HCT116 (cell line): ENCODE measurements at regions not wholly inside any gene's neighbourhood (a gene's known extent, or its start where the extent isn't known, plus 50 kb on each side); places are given as distances from the start of the nearest gene placed in this dataset.

Experiments
- ATAC-seq: fragments of 200-7000 bp; cut with Tn5 transposase; 2 replicates; pipeline ENCODE4 v1.9.1; 2020; ENCODE audit warnings: mild to moderate bottlenecking, moderate library complexity
- BruUV-seq: library from RNA; stranded (reverse); fragments of 400-500 nt; replicated peaks from 2 replicates; lab custom pipeline; 2021; lab: Mats Ljungman, UMichigan
- CTCF ChIA-PET: fragments of 300-600 bp; sonication (Branson Sonifier 250); formaldehyde crosslinking; loops from one replicate; lab custom pipeline; 2021; ENCODE audit warnings: antibody characterized with exemption; lab: Charles Lee
- POLR2A ChIA-PET: fragments of 300-600, 350-600 bp; sonication (Branson Sonifier 250); formaldehyde crosslinking; loops from one replicate; lab custom pipeline; 2021; ENCODE audit warnings: antibody characterized with exemption; lab: Charles Lee
- RAD21 ChIA-PET, 2 experiments: fragments of 300-600 bp; sonication (Branson Sonifier 250); formaldehyde crosslinking; loops; one replicate each; lab custom pipeline; 2023; ENCODE audit warnings: low total read pairs in 2 of 2; ENCODE audit not compliant: uncharacterized antibody in 2 of 2, unreplicated experiment in 2 of 2, low non-redundant PET in 1 of 2; lab: Charles Lee
- DNase-seq: peaks from one replicate; pipeline ENCODE4 v3.0.0-alpha.2; 2010; ENCODE audit warnings: low read depth, low spot score
- H2AFZ ChIP-seq: fragments of 200-600 bp; shearing (Covaris generic), sonication (generic); 2 replicates; pipeline ENCODE4 v1.6.1; 2017; ENCODE audit warnings: low read depth, mixed run types, mixed read lengths, antibody characterized with exemption, low read length; ENCODE audit not compliant: poor library complexity, severe bottlenecking
- H3K27ac ChIP-seq: 2 replicates; pipeline ENCODE4 v1.5.1; 2012; ENCODE audit warnings: low read depth, low read length
- H3K27me3 ChIP-seq: fragments of 200-600 bp; sonication (generic); 2 replicates; pipeline ENCODE4 v1.6.1; 2016; ENCODE audit warnings: mixed run types, low read length, mixed read lengths; ENCODE audit not compliant: insufficient read depth
- H3K36me3 ChIP-seq, 2 experiments: fragments of 200-500 bp in 1 of 2; fragments of 200-600 bp in 1 of 2; sonication (Bioruptor generic) in 1 of 2; sonication (generic) in 1 of 2; 2 replicates each; pipeline versions ENCODE4 v1.5.1 to v1.6.1; 2014 to 2016; ENCODE audit warnings: low read length in 2 of 2, inconsistent platforms in 1 of 2, mixed read lengths in 1 of 2, mixed run types in 1 of 2; ENCODE audit not compliant: insufficient read depth in 2 of 2, control insufficient read depth in 1 of 2
- H3K4me1 ChIP-seq, 2 experiments: fragments of 200-600 bp in 1 of 2; sonication (generic) in 1 of 2; 2 replicates each; pipeline versions ENCODE4 v1.5.1 to v1.6.1; 2012 to 2017; ENCODE audit warnings: low read length in 2 of 2, inconsistent platforms in 1 of 2, mild to moderate bottlenecking in 1 of 2, mixed read lengths in 1 of 2, mixed run types in 1 of 2, moderate library complexity in 1 of 2; ENCODE audit not compliant: insufficient read depth in 2 of 2, control insufficient read depth in 1 of 2
- H3K4me2 ChIP-seq: fragments of 200-600 bp; sonication (generic); 2 replicates; pipeline ENCODE4 v1.6.1; 2017; ENCODE audit warnings: mixed run types, low read length, mixed read lengths
- H3K4me3 ChIP-seq, 2 experiments: fragments of 200-600 bp in 1 of 2; sonication (generic) in 1 of 2; replicated peaks in 1 of 2; 2 replicates each; pipeline ENCODE4 v1.5.1; 2011 to 2016; ENCODE audit warnings: low read length in 2 of 2, control low read depth in 1 of 2, low read depth in 1 of 2, mild to moderate bottlenecking in 1 of 2, mixed read lengths in 1 of 2, mixed run types in 1 of 2
- H3K79me2 ChIP-seq: fragments of 200-600 bp; sonication (generic); 2 replicates; pipeline ENCODE4 v1.6.1; 2017; ENCODE audit warnings: mild to moderate bottlenecking, mixed run types, low read length, moderate library complexity, mixed read lengths; ENCODE audit not compliant: insufficient read depth
- H3K9ac ChIP-seq: fragments of 200-600 bp; sonication (generic); 2 replicates; pipeline ENCODE4 v1.6.1; 2016; ENCODE audit warnings: low read length, mixed read lengths
- H3K9me2 ChIP-seq: fragments of 200-600 bp; sonication (generic), shearing (Covaris generic); 2 replicates; pipeline ENCODE4 v1.6.1; 2017; ENCODE audit warnings: mixed run types, mild to moderate bottlenecking, moderate library complexity; ENCODE audit not compliant: insufficient read depth
- H3K9me3 ChIP-seq, 2 experiments: fragments of 200-500 bp in 1 of 2; fragments of 200-600 bp in 1 of 2; sonication (Bioruptor generic) in 1 of 2; sonication (generic) in 1 of 2; 2 replicates each; pipeline ENCODE4 v1.6.1; 2014 to 2017; ENCODE audit warnings: low read length in 2 of 2, mixed read lengths in 2 of 2, inconsistent platforms in 1 of 2, low read depth in 1 of 2, mild to moderate bottlenecking in 1 of 2, mixed run types in 1 of 2, moderate library complexity in 1 of 2; ENCODE audit not compliant: control insufficient read depth in 1 of 2, insufficient read depth in 1 of 2
- H4K20me1 ChIP-seq: fragments of 200-600 bp; sonication (generic), shearing (Covaris generic); 2 replicates; pipeline ENCODE4 v1.6.1; 2017; ENCODE audit warnings: mixed run types, mild to moderate bottlenecking, moderate library complexity; ENCODE audit not compliant: insufficient read depth
- ATF3 ChIP-seq: IDR thresholded peaks from 2 replicates; pipeline ENCODE4 v1.6.1; 2012
- CEBPB ChIP-seq: IDR thresholded peaks from 2 replicates; pipeline ENCODE4 v1.6.1; 2012; ENCODE audit warnings: low read depth
- EGR1 ChIP-seq: IDR thresholded peaks from 2 replicates; pipeline ENCODE4 v1.6.1; 2012; ENCODE audit warnings: low read depth
- ELF1 ChIP-seq: IDR thresholded peaks from 2 replicates; pipeline ENCODE4 v1.6.1; 2012; ENCODE audit warnings: low read depth, borderline replicate concordance
- EZH2 ChIP-seq: fragments of 200-600 bp; sonication (generic); IDR thresholded peaks from 2 replicates; pipeline ENCODE4 v1.6.1; 2017; ENCODE audit warnings: antibody characterized with exemption, mixed run types
- EZH2phosphoT487 ChIP-seq: fragments of 200-600 bp; IDR thresholded peaks from 2 replicates; pipeline ENCODE4 v1.6.1; 2018; ENCODE audit warnings: antibody characterized with exemption, borderline replicate concordance
- JUND ChIP-seq: IDR thresholded peaks from 2 replicates; pipeline ENCODE4 v1.6.1; 2012
- POLR2A ChIP-seq: IDR thresholded peaks from 2 replicates; pipeline ENCODE4 v1.7.0; 2011; ENCODE audit warnings: borderline replicate concordance; ENCODE audit not compliant: insufficient read depth, insufficient read length; ENCODE audit errors: extremely low read depth
- POLR2AphosphoS5 ChIP-seq: IDR thresholded peaks from 2 replicates; pipeline ENCODE4 v1.6.1; 2011; ENCODE audit warnings: mild to moderate bottlenecking, low read depth, low read length, moderate library complexity
- SIN3A ChIP-seq: IDR thresholded peaks from 2 replicates; pipeline ENCODE4 v1.6.1; 2012; ENCODE audit warnings: low read depth
- SRF ChIP-seq: IDR thresholded peaks from 2 replicates; pipeline ENCODE4 v1.6.1; 2012; ENCODE audit warnings: low read depth
- TCF7L2 ChIP-seq: IDR thresholded peaks from 2 replicates; pipeline ENCODE4 v1.7.0; 2011; ENCODE audit warnings: borderline replicate concordance, inconsistent platforms; ENCODE audit not compliant: insufficient read depth, insufficient read length; ENCODE audit errors: extremely low read depth
- YY1 ChIP-seq: IDR thresholded peaks from 2 replicates; pipeline ENCODE4 v1.6.1; 2011; ENCODE audit warnings: low read length, low read depth, moderate library complexity, mild to moderate bottlenecking; ENCODE audit not compliant: insufficient replicate concordance; ENCODE audit errors: extremely low read depth
- ZNF274 ChIP-seq: fragments of 200-500 bp; sonication (Bioruptor generic); IDR thresholded peaks from 2 replicates; pipeline ENCODE4 v1.6.1; 2014; ENCODE audit warnings: mild to moderate bottlenecking, low read depth, low read length, inconsistent platforms
- intact Hi-C: fragments of 100-400 bp; cut with micrococcal nuclease; formaldehyde crosslinking; loops from 2 replicates; pipeline ENCODE4 v1.10.0; 2022
- TF ChIP-seq, protein P1 (sequence below), 3 experiments: fragments of 200-600 bp in 1 of 3; sonication (generic) in 1 of 3; IDR thresholded peaks in 2 of 3; conservative IDR thresholded peaks in 1 of 3; 2 replicates each; pipeline ENCODE4 v1.5.1; 2012 to 2017; ENCODE audit warnings: low read depth in 2 of 3, low read length in 2 of 3, antibody characterized with exemption in 1 of 3, borderline replicate concordance in 1 of 3, control low read depth in 1 of 3, mild to moderate bottlenecking in 1 of 3, mixed read lengths in 1 of 3, mixed run types in 1 of 3, moderate library complexity in 1 of 3; ENCODE audit not compliant: insufficient read depth in 1 of 3
- TF ChIP-seq, protein P2 (sequence below): IDR thresholded peaks from 2 replicates; pipeline ENCODE4 v1.6.1; 2012; ENCODE audit warnings: low read depth

- TF ChIP-seq, protein P1, sequence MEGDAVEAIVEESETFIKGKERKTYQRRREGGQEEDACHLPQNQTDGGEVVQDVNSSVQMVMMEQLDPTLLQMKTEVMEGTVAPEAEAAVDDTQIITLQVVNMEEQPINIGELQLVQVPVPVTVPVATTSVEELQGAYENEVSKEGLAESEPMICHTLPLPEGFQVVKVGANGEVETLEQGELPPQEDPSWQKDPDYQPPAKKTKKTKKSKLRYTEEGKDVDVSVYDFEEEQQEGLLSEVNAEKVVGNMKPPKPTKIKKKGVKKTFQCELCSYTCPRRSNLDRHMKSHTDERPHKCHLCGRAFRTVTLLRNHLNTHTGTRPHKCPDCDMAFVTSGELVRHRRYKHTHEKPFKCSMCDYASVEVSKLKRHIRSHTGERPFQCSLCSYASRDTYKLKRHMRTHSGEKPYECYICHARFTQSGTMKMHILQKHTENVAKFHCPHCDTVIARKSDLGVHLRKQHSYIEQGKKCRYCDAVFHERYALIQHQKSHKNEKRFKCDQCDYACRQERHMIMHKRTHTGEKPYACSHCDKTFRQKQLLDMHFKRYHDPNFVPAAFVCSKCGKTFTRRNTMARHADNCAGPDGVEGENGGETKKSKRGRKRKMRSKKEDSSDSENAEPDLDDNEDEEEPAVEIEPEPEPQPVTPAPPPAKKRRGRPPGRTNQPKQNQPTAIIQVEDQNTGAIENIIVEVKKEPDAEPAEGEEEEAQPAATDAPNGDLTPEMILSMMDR (IDR thresholded peaks at IDR 0.05 in 2 of 3, conservative IDR thresholded peaks at IDR 0.05 in 1 of 3; ENCODE audit: borderline replicate concordance in 1 of 3, insufficient read depth in 1 of 3, low read depth in 2 of 3, low read length in 2 of 3) = no peak
- TF ChIP-seq, all 23 proteins: peak for 0
Measured at GRCh38 chr7:41162612-41163011, 540.3 kb downstream of the INHBA start (continued).

DNA sequence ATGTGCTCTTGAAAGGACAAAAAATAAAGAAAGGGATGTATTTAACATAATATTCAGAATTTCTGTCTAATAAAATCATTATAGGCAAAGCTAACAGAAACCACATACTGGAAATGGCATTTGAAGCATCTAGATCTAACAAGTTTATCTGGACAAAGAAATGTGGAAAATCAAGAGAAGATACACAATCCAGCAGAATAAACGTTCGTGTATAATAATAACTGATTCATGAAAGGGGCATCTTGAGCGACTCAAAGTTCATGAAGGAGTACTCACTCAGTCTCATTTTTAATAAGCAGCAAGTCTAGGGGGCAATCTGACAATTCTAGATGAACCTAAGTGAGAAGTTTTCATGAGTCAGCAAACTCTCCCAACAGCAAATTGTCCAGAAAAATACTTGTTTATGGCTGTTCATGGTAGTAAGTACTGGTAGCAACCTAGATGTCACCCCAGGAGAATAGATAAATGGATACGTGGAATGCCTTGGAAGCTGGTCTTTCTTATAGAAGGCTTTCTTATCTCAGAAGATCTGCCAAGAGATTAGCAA is 541.8 kb downstream of the INHBA start:
- intact Hi-C loops = no loop called here
- POLR2A ChIA-PET = no interaction called here
- Histone ChIP-seq H3K4me1 (no peaks in the 10 kb centered on the region), H3K9me3 (no peaks in the 10 kb centered on the region), H3K9ac (no peak overlapping the region), H3K27ac (no peak overlapping the region), H3K36me3 (no peaks in the 10 kb centered on the region), H2AFZ (no peak overlapping the region), H3K4me3 (no peak overlapping the region), H3K9me2 (no peaks in the 10 kb centered on the region), H4K20me1 (no peaks in the 10 kb centered on the region), H3K27me3 (no peaks in the 10 kb centered on the region), H3K79me2 (no peaks in the 10 kb centered on the region), H3K4me2 (no peak overlapping the region)
- DNase-seq = no peak
- RAD21 ChIA-PET = no interaction called here
- no peak for ATAC-seq
- BruUV-seq = no TSS peak
- CTCF ChIA-PET = no interaction called here
- TF ChIP-seq ZNF274 = no peak
- no peak for TF ChIP-seq TCF7L2
- TF ChIP-seq SRF = no peak
- TF ChIP-seq, protein P2, sequence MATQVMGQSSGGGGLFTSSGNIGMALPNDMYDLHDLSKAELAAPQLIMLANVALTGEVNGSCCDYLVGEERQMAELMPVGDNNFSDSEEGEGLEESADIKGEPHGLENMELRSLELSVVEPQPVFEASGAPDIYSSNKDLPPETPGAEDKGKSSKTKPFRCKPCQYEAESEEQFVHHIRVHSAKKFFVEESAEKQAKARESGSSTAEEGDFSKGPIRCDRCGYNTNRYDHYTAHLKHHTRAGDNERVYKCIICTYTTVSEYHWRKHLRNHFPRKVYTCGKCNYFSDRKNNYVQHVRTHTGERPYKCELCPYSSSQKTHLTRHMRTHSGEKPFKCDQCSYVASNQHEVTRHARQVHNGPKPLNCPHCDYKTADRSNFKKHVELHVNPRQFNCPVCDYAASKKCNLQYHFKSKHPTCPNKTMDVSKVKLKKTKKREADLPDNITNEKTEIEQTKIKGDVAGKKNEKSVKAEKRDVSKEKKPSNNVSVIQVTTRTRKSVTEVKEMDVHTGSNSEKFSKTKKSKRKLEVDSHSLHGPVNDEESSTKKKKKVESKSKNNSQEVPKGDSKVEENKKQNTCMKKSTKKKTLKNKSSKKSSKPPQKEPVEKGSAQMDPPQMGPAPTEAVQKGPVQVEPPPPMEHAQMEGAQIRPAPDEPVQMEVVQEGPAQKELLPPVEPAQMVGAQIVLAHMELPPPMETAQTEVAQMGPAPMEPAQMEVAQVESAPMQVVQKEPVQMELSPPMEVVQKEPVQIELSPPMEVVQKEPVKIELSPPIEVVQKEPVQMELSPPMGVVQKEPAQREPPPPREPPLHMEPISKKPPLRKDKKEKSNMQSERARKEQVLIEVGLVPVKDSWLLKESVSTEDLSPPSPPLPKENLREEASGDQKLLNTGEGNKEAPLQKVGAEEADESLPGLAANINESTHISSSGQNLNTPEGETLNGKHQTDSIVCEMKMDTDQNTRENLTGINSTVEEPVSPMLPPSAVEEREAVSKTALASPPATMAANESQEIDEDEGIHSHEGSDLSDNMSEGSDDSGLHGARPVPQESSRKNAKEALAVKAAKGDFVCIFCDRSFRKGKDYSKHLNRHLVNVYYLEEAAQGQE = no peak
- TF ChIP-seq CEBPB = no peak
- no peak for TF ChIP-seq EZH2phosphoT487
- TF ChIP-seq ATF3 = no peak
- TF ChIP-seq POLR2A = no peak
- TF ChIP-seq SIN3A = no peak
- TF ChIP-seq, protein P1 (IDR thresholded peaks at IDR 0.05 in 2 of 3, conservative IDR thresholded peaks at IDR 0.05 in 1 of 3; ENCODE audit: borderline replicate concordance in 1 of 3, insufficient read depth in 1 of 3, low read depth in 2 of 3, low read length in 2 of 3) = no peak
- TF ChIP-seq ELF1 = no peak
- no peak for TF ChIP-seq JUND
- no peak for TF ChIP-seq YY1
- no peak for TF ChIP-seq EGR1
- no peak for TF ChIP-seq POLR2AphosphoS5
- no peak for TF ChIP-seq EZH2
